Keratinocyte (primary cell): ENCODE measurements at regions not wholly inside any gene's neighbourhood (a gene's known extent, or its start where the extent isn't known, plus 50 kb on each side); places are given as distances from the start of the nearest gene placed in this dataset.
"Not testable (repeated sequence)": the region's sequence is repeated elsewhere in the genome, so short reads cannot be mapped to it uniquely, and the experiment has no call there.

Experiments
- DNase-seq: peaks from one replicate; pipeline ENCODE4 v3.0.0-alpha.2; 2011; ENCODE audit warnings: low read depth, missing footprints, low spot score
- FAIRE-seq: peaks from 2 replicates; lab custom pipeline; 2011; peaks lifted over from hg19 to GRCh38; lab: Jason Lieb, UNC
- H2AFZ ChIP-seq: 2 replicates; pipeline ENCODE4 v1.6.0; 2012; ENCODE audit warnings: low read length, control low read depth, inconsistent platforms; ENCODE audit not compliant: control insufficient read depth
- H3K27ac ChIP-seq: 2 replicates; pipeline ENCODE4 v1.5.1; 2011; ENCODE audit warnings: low read length; ENCODE audit not compliant: control insufficient read depth, insufficient read depth
- H3K27me3 ChIP-seq: 3 replicates; pipeline ENCODE4 v1.6.0; 2011; ENCODE audit warnings: low read length; ENCODE audit not compliant: control insufficient read depth, insufficient read depth; ENCODE audit errors: extremely low read depth
- H3K36me3 ChIP-seq, 2 experiments: 2 replicates in 1 of 2; 3 replicates in 1 of 2; pipeline ENCODE4 v1.5.1; 2011; ENCODE audit warnings: low read length in 2 of 2, mild to moderate bottlenecking in 1 of 2; ENCODE audit not compliant: control insufficient read depth in 2 of 2, insufficient read depth in 2 of 2; ENCODE audit errors: extremely low read depth in 1 of 2
- H3K4me1 ChIP-seq: 3 replicates; pipeline ENCODE4 v1.5.1; 2011; ENCODE audit warnings: low read length; ENCODE audit not compliant: control insufficient read depth, insufficient read depth; ENCODE audit errors: extremely low read depth
- H3K4me2 ChIP-seq: 3 replicates; pipeline ENCODE4 v1.6.0; 2011; ENCODE audit warnings: low read depth, low read length; ENCODE audit not compliant: control insufficient read depth, insufficient read depth; ENCODE audit errors: extremely low read depth
- H3K4me3 ChIP-seq, 3 experiments: fragments of 200-600 bp in 1 of 3; sonication (generic) in 1 of 3; 2 replicates in 2 of 3; 3 replicates in 1 of 3; pipeline ENCODE4 v1.5.1; 2011 to 2016; ENCODE audit warnings: low read length in 3 of 3, mild to moderate bottlenecking in 3 of 3, control low read depth in 2 of 3, inconsistent platforms in 1 of 3, low read depth in 1 of 3, mixed read lengths in 1 of 3, mixed run types in 1 of 3, moderate library complexity in 1 of 3; ENCODE audit not compliant: control insufficient read depth in 2 of 3, insufficient read depth in 2 of 3; ENCODE audit errors: extremely low read depth in 1 of 3
- H3K79me2 ChIP-seq: 2 replicates; pipeline ENCODE4 v1.6.0; 2012; ENCODE audit warnings: low read length; ENCODE audit not compliant: control insufficient read depth, insufficient read depth
- H3K9ac ChIP-seq: 3 replicates; pipeline ENCODE4 v1.6.0; 2011; ENCODE audit warnings: low read length; ENCODE audit not compliant: control insufficient read depth, insufficient read depth; ENCODE audit errors: extremely low read depth
- H3K9me1 ChIP-seq: 3 replicates; pipeline ENCODE4 v1.6.0; 2011; ENCODE audit warnings: low read length; ENCODE audit not compliant: control insufficient read depth, insufficient read depth; ENCODE audit errors: extremely low read depth
- H3K9me3 ChIP-seq: 2 replicates; pipeline ENCODE4 v1.5.1; 2012; ENCODE audit warnings: low read depth, low read length; ENCODE audit not compliant: control insufficient read depth
- H4K20me1 ChIP-seq: 3 replicates; pipeline ENCODE4 v1.6.0; 2011; ENCODE audit warnings: low read length; ENCODE audit not compliant: control insufficient read depth, insufficient read depth; ENCODE audit errors: extremely low read depth
- dilution Hi-C: fragments of 300-500 bp; cut with MboI; formaldehyde crosslinking; loops from one replicate; pipeline ENCODE4 v1.7.0; 2020; ENCODE audit warnings: low sequenced_read_pairs; ENCODE audit not compliant: extremely low pct_ligation_motif_present

GRCh38 chr9:39532597-39532996, 177.1 kb downstream of the SPATA31A1 start:
- dilution Hi-C loops, result not testable (repeated sequence)

GRCh38 chr9:39533001-39533762, 177.7 kb downstream of the SPATA31A1 start:
- H2AFZ ChIP-seq, H3K9ac ChIP-seq, H3K9me1 ChIP-seq, H3K27me3 ChIP-seq, DNase-seq, H3K27ac ChIP-seq, H3K4me3 ChIP-seq, dilution Hi-C loops, H3K4me1 ChIP-seq, H3K4me2 ChIP-seq, H3K9me3 ChIP-seq, FAIRE-seq, H3K79me2 ChIP-seq, H4K20me1 ChIP-seq, H3K36me3 ChIP-seq: not testable (repeated sequence)

More at GRCh38 chr9:39532597-39532996, 177.1 kb downstream of the SPATA31A1 start:
- FAIRE-seq, H3K9ac ChIP-seq, H2AFZ ChIP-seq, H3K4me1 ChIP-seq, H3K9me3 ChIP-seq, H3K4me2 ChIP-seq, H3K79me2 ChIP-seq, H3K9me1 ChIP-seq, H4K20me1 ChIP-seq, H3K4me3 ChIP-seq, H3K27me3 ChIP-seq, H3K27ac ChIP-seq, H3K36me3 ChIP-seq, DNase-seq: not testable (repeated sequence)

- DNase-seq, dilution Hi-C loops, FAIRE-seq, H2AFZ ChIP-seq, H3K4me2 ChIP-seq, H3K27ac ChIP-seq, H3K79me2 ChIP-seq, H3K4me1 ChIP-seq, H3K9me1 ChIP-seq, H3K9me3 ChIP-seq, H3K36me3 ChIP-seq, H3K27me3 ChIP-seq, H3K9ac ChIP-seq, H4K20me1 ChIP-seq, H3K4me3 ChIP-seq: not testable (repeated sequence)
Measured at GRCh38 chr9:39533763-39534548, 178.5 kb downstream of the SPATA31A1 start.

GRCh38 chr9:39534897-39535296, 179.4 kb downstream of the SPATA31A1 start:
- DNase-seq, FAIRE-seq, H3K79me2 ChIP-seq, H3K27me3 ChIP-seq, H3K9me3 ChIP-seq, H3K4me3 ChIP-seq, dilution Hi-C loops, H3K4me1 ChIP-seq, H3K27ac ChIP-seq, H3K36me3 ChIP-seq, H4K20me1 ChIP-seq, H3K9ac ChIP-seq, H3K9me1 ChIP-seq, H3K4me2 ChIP-seq, H2AFZ ChIP-seq: not testable (repeated sequence)

- H3K36me3 ChIP-seq, H3K27ac ChIP-seq, H4K20me1 ChIP-seq, H3K9ac ChIP-seq, H3K4me2 ChIP-seq, FAIRE-seq, H2AFZ ChIP-seq, H3K9me3 ChIP-seq, H3K9me1 ChIP-seq, H3K4me3 ChIP-seq, H3K79me2 ChIP-seq, dilution Hi-C loops, DNase-seq, H3K27me3 ChIP-seq, H3K4me1 ChIP-seq: not testable (repeated sequence)
Measured at GRCh38 chr9:39542157-39542556, 186.7 kb downstream of the SPATA31A1 start.
